ENCODE measurements at regions not wholly inside any gene's neighbourhood (a gene's known extent, or its start where the extent isn't known, plus 50 kb on each side); places are given as distances from the start of the nearest gene placed in this dataset.

DNA sequence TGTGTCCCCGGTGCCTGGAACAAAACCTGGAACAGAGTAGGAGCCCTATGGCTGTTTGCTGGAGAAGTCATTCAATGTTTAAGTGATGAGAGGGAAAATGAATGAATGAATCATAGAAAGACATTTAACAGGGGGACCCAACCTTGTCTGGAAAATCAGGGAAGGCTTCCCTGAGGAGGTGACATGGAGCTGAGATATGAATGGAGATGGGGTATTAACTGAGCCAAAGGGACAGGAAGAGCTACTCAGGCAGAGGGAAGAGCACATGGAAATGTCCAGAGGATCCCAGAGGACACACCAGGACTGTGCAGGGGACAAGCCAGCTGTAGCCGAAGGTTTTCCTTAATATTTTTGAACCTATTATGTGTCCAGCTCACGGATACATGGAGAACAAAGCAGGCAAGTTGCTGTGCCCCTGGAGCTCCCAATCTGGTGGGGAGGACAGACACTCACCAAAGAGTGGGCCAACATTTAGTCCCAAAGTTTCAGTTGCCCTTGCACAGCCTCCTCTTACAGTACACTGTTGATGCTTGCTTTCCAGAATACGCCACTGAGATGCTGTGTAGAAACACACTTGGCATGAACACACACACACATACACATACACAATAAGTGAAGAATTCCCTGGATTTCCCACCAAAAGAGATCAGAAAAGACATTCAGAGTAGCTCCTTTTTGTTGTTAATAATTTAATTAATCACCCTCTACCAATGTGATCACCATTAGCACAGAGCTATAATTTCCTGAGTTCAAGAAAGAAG is 77.0 kb upstream of the PTPN1 start:
- H3K27ac Mint-ChIP-seq = no peak overlapping the region
- ATAC-seq (replicated peaks in 1 of 2) (no peak), DNase-seq (no peak)
- no peak overlapping the region for H3K4me3 Mint-ChIP-seq
- peaks cover 12% of the 10 kb centered on the region for H3K27me3 Mint-ChIP-seq (ENCODE audit: low read depth)
- H3K9me3 Mint-ChIP-seq = no peaks in the 10 kb centered on the region
- H3K36me3 Mint-ChIP-seq (ENCODE audit: insufficient read depth in 2 of 2) = no peaks in the 10 kb centered on the region
- no peaks in the 10 kb centered on the region for H3K4me1 Mint-ChIP-seq (ENCODE audit: low read depth)

DNA sequence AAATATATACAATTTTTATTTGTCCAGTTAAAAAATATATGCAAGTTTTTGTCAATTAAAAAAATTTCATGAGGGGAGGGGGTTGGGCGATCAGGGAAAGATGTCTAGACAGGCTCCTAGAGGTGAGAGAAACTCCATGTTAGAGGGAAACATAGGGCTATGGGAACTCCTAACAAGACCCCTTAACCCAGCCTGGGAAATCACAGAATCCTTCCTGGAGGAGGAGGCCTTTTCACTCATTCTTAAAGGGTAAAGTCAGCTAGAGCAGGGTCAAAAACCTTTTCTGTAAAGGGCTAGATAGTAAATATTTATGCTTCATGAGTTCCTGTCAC is 75.9 kb upstream of the PTPN1 start:
- Mint-ChIP-seq H3K27me3 (ENCODE audit: low read depth) (peaks cover 12% of the 10 kb centered on the region), H3K4me1 (ENCODE audit: low read depth) (peaks cover 7% of the 10 kb centered on the region), H3K4me3 (no peak overlapping the region), H3K36me3 (ENCODE audit: insufficient read depth in 2 of 2) (no peaks in the 10 kb centered on the region), H3K9me3 (no peaks in the 10 kb centered on the region), H3K27ac (no peak overlapping the region)
- ATAC-seq (replicated peaks in 1 of 2) (no peak), DNase-seq (no peak)

DNA sequence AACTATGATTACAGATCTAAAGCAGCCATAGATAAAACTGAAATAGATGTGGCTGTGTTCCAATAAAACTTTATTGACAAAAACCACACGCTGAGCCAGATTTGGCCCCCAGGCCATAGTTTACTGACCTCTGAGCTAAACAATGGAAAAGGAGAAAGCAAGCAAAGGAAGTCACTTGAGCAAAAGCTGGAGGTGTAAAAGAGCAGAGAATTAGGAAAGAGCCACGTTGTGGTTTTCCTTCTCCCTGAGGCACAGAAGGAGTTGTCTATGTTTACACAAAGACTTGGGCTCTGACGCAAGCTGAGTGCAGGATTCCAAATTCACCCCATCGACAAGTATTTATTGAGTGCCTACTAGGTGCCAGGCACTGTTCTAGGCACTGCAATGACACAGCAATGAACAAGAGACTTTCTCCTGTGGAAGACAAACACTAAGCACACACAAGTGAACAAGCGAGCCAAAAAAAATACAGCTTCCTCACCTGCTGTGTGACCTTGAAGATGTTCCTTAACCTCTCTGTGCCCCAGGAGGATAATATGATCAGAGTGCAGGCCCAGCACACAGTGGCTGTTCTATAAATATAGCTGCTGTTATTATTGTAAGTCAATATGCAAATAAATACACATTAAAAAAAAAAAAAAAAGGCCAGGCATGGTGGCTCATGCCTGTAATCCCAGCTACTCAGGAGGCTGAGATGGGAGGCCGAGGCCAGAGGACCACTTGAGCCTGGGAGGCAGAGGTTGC is 75.4 kb upstream of the PTPN1 start:
- H3K27ac Mint-ChIP-seq = no peak overlapping the region

DNA sequence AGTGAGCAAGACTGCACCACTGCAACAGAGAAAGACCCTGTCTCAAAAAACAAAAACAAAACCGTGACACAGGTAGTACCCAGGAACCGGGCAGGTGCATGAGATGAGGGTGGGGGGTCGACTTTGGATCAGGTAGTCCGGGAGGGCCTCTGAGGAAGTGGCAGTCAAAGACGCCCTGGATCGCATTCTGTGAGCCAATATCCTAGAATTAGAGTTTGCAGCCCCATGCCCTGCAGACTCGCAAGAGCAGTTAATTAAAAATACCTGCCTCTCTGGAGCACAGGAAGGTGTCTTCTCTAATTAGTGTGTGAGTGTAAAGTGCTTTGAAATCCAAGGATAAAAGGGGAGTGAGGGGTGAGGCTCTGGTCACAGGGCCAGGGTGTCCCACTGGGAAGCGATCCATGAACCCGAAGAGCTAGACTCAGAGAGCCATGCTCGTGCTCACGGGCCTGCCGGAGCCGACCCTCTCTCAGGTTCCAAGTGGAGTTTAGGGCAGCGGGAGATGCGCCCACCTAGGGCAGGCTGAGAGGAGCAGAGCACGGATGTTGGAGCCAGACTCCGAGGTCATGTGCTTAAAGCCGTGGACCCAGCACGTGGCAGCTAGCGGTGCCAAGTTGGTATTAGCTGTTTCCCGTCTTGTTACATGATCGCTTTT is 74.7 kb upstream of the PTPN1 start:
- no peak overlapping the region for H3K4me3 Mint-ChIP-seq
- no peaks in the 10 kb centered on the region for H3K9me3 Mint-ChIP-seq
- no peaks in the 10 kb centered on the region for H3K36me3 Mint-ChIP-seq (ENCODE audit: insufficient read depth in 2 of 2)
- H3K27me3 Mint-ChIP-seq (ENCODE audit: low read depth) = peaks cover 12% of the 10 kb centered on the region
- no peak for DNase-seq
- H3K27ac Mint-ChIP-seq = no peak overlapping the region
- ATAC-seq (replicated peaks in 1 of 2) = no peak
- H3K4me1 Mint-ChIP-seq (ENCODE audit: low read depth) = peaks cover 19% of the 10 kb centered on the region

More for the DNA sequence above, 75.4 kb upstream of the PTPN1 start:
- H3K4me1 Mint-ChIP-seq (ENCODE audit: low read depth) = peaks cover 12% of the 10 kb centered on the region
- DNase-seq (no peak), ATAC-seq (replicated peaks in 1 of 2) (no peak)
- H3K36me3 Mint-ChIP-seq (ENCODE audit: insufficient read depth in 2 of 2) = no peaks in the 10 kb centered on the region
- H3K4me3 Mint-ChIP-seq = no peak overlapping the region
- H3K27me3 Mint-ChIP-seq (ENCODE audit: low read depth) = peaks cover 12% of the 10 kb centered on the region
- H3K9me3 Mint-ChIP-seq = no peaks in the 10 kb centered on the region

DNA sequence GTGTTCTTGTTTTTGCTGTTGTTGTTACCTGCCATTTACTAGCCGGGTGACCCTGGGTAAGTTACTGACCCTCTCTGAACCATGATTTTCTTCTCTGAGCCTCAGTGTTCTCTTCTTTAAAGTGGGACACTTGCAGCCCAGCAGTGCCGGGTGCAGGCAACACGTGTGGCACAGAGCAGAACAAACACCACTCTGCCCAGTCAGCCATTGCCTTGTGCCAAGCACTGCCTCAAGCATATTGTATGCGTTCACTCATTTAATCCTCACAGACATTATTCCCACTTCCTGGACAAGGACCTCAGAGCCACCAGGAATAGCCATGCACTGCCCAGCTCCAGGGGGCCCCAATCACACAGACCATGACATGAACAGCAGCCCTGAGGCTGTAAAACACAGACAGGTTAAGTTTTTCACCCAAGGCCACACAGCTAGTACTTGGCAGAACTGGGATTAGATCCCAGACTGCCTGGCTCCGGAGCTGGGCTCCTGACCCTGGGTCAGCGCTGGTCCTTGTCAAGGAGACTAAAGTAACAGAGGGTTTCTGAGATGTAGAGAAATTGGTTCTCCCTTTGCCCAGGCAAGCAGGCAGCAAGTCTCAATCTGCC is 74.0 kb upstream of the PTPN1 start:
- no peaks in the 10 kb centered on the region for H3K9me3 Mint-ChIP-seq
- no peaks in the 10 kb centered on the region for H3K36me3 Mint-ChIP-seq (ENCODE audit: insufficient read depth in 2 of 2)
- H3K4me3 Mint-ChIP-seq = no peak overlapping the region
- no peak overlapping the region for H3K27ac Mint-ChIP-seq
- ATAC-seq (replicated peaks in 1 of 2) (no peak), DNase-seq (no peak)
- peaks cover 12% of the 10 kb centered on the region for H3K27me3 Mint-ChIP-seq (ENCODE audit: low read depth)
- H3K4me1 Mint-ChIP-seq (ENCODE audit: low read depth) = peaks cover 25% of the 10 kb centered on the region

DNA sequence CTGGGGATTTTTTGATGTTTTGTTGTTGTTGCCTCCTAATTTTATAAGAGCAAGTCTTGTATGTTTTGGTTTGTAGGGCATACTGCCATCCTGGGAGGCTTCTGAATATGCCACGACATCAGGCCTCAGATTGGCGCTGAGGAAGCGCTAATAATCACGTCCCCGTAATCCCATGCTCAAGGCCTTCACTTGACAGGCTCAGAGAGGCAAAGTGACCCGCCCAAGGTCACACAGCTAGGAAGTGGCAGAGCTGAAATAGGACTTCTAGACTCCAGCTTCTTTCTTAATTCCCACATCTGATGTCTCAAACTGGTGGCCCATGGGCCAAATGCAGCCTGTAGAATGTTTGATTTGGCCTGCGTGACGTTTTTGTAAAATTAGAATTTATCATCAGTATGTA is 73.5 kb upstream of the PTPN1 start:
- Mint-ChIP-seq H3K4me3 (no peak overlapping the region), H3K9me3 (no peaks in the 10 kb centered on the region), H3K36me3 (ENCODE audit: insufficient read depth in 2 of 2) (no peaks in the 10 kb centered on the region), H3K27ac (no peak overlapping the region), H3K27me3 (ENCODE audit: low read depth) (peaks cover 8% of the 10 kb centered on the region), H3K4me1 (ENCODE audit: low read depth) (peaks cover 31% of the 10 kb centered on the region)
- no peak for ATAC-seq (replicated peaks in 1 of 2)
- no peak for DNase-seq

DNA sequence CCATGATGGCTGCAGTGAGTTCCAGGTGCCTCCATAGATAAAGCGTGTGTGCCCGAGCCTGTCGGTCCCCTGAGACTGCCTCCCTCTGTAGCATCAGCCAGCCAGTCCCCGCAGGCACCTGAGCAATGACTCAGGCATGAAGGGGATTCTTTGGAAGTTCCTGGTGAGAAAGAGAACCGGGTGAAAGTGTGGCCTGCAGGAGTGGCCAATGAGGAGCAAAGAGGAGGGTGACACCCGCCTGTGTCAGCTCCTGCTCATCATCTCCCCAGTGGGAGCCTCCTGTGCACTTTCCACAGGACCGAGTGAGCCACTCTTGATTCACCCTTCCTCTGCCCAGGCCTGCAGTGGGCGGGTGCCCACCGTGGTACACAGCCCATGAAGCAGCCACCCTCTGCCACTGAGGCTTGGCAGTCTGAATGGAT is 71.2 kb upstream of the PTPN1 start:
- H3K36me3 Mint-ChIP-seq (ENCODE audit: insufficient read depth in 2 of 2) = no peaks in the 10 kb centered on the region
- no peaks in the 10 kb centered on the region for H3K9me3 Mint-ChIP-seq
- H3K4me3 Mint-ChIP-seq = no peak overlapping the region
- H3K27ac Mint-ChIP-seq = no peak overlapping the region
- H3K4me1 Mint-ChIP-seq (ENCODE audit: low read depth) = peaks cover 32% of the 10 kb centered on the region
- no peaks in the 10 kb centered on the region for H3K27me3 Mint-ChIP-seq (ENCODE audit: low read depth)
- DNase-seq (peak; percentile 35 to 50), ATAC-seq (replicated peaks in 1 of 2) (peak; percentile 50 to 56)

DNA sequence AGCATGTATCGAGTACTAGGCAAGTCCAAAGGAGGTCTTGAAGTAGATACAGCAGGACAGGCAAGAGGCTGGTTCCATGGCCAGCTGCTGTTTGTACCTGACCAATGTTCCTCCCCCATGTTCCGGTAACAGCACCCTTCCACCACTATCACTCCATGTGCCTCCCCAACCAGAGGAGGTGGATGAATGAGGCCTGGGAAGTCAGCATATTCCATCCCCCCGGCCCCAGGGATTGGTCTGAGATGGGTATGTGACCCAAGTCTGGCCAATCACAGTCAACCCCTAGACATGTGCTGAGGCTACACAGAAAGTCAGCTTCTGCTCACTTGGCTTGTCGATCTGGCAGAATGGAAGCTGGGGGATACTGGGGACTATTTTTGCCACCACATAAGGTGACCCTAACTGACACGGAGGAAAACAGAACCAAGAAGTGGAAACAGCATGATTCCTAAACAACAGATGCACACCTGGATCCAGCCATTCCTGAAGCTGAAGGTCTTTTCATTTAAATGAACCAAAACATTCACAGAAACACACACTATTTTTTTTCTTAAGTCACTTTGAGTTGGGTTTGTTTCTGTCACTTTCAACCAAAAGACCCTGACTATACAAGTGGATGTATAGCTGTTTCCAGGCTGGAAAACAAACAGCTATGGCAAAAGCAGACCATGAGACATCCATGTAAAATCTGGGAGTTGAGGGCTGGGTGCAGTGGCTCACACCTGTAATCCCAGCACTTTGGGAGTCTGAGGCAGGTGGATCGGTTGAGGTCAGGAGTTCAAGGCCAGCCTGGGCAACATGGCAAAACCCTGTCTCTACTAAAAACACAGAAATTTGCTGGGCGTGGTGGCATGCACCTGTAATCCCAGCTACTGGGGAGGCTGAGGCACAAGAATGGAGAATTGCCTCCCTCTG is 70.4 kb upstream of the PTPN1 start:
- no peak for DNase-seq
- Mint-ChIP-seq H3K27me3 (ENCODE audit: low read depth) (no peaks in the 10 kb centered on the region), H3K36me3 (ENCODE audit: insufficient read depth in 2 of 2) (no peaks in the 10 kb centered on the region), H3K9me3 (no peaks in the 10 kb centered on the region), H3K4me1 (ENCODE audit: low read depth) (peaks cover 32% of the 10 kb centered on the region), H3K27ac (peak overlapping the region; percentile 47), H3K4me3 (peak overlapping the region; percentile 65 to 74)
- no peak for ATAC-seq (replicated peaks in 1 of 2)

DNA sequence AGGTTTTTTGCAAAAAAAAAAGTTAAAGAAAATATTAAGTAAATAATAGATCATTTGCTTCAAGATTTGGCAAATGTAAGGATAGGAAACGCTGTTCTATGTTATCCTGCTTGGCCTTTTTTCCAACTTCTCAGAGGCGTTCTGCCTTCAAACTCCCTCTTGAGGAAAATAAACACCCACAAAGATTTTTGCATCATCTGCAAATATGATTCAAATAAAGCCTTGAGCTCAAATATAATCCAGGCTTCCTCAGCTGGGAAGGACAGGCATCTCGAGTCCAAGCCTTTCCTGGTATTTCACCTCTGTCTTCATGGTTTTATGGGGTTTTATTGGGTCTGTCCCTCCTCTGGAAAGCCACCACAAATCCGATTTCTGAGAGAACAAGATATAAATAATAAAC is 67.7 kb upstream of the PTPN1 start:
- no peak for ATAC-seq (replicated peaks in 1 of 2)
- Mint-ChIP-seq H3K9me3 (no peaks in the 10 kb centered on the region), H3K27me3 (ENCODE audit: low read depth) (peaks cover 7% of the 10 kb centered on the region), H3K36me3 (ENCODE audit: insufficient read depth in 2 of 2) (no peaks in the 10 kb centered on the region), H3K27ac (no peak overlapping the region), H3K4me1 (ENCODE audit: low read depth) (peaks cover 38% of the 10 kb centered on the region), H3K4me3 (no peak overlapping the region)
- no peak for DNase-seq

DNA sequence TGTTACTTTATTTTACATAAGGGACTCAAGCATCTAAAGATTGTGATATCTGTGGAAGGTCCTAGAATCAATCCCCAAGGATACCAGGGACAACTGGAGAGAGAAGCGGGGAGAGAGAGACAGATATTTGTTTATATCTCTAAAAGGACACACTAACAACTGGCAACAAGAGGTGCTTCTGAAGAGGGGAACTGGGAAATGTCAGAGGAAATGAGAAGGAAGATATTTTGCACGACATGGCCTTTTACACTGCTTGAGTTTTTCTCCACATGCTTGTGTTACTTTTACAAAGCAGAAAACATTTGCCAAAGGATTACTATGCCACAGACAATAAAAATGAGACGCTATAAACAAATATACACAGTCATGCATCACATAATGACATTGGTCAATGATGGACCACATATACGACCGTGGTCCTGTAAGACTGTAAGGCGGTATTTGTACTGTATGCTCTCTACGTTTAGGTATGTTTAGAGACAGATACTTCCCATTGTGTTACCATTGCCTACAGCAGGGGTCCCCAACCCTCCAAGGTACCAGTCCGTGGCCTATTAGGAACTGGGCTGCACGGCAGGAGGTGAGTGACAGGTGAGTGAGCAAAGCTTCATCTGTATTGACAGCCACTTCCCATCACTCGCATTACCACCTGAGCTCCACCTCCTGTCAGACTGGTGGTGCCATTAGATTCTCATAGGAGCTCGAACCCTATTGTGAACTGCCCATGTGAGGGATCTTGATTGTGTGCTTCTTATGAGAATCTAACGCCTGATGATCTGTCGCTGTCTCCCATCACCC is 64.6 kb upstream of the PTPN1 start:
- Mint-ChIP-seq H3K4me1 (ENCODE audit: low read depth) (peaks cover 26% of the 10 kb centered on the region), H3K36me3 (ENCODE audit: insufficient read depth in 2 of 2) (no peaks in the 10 kb centered on the region), H3K27me3 (ENCODE audit: low read depth) (peaks cover 20% of the 10 kb centered on the region), H3K27ac (no peak overlapping the region), H3K9me3 (no peaks in the 10 kb centered on the region), H3K4me3 (no peak overlapping the region)
- no peak for DNase-seq
- ATAC-seq (replicated peaks in 1 of 2) = no peak

DNA sequence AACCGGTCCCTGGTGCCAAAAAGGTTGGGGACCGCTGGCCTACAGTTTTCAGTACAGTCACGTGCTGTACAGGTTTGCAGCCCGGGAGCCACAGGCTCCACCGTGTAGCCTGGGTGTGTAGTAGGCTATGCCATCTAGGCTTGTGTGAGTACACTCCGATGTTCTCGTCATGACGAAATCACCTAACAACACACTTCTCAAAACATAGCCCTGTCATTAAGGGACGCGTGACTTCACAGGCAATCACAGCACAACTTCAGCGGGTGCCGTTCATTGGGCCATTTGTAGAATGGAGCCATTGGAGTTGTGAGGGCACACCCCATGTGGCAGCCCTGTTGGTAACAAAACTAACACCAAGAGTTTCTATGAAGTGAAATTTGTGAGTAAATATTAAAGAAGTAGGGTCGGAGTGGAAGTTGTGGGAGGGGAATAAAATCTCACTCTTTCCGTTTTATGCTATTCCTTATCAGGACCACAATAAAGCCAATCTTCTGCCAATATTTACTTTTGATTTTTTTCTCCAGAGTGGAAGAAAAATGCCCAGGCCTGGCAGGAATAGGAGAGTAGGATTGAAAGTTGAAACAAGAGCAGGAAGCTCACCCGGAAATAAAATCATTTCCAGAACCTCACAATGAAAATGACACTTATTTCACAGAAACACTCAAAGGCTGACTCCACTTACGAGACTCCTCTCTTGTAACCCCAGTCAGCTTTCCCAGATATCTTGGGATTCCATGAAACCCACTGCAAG is 63.7 kb upstream of the PTPN1 start:
- no peak for ATAC-seq (replicated peaks in 1 of 2)
- Mint-ChIP-seq H3K4me1 (ENCODE audit: low read depth) (peaks cover 26% of the 10 kb centered on the region), H3K4me3 (no peak overlapping the region), H3K36me3 (ENCODE audit: insufficient read depth in 2 of 2) (no peaks in the 10 kb centered on the region), H3K27me3 (ENCODE audit: low read depth) (peaks cover 28% of the 10 kb centered on the region), H3K27ac (no peak overlapping the region), H3K9me3 (no peaks in the 10 kb centered on the region)
- DNase-seq = no peak

Data from activated T-cell treated with anti-CD3 and anti-CD28 coated beads, Interleukin-2, amount 50 U/mL, for 72 hours (primary cell).